ENCODE measurements at regions not wholly inside any gene's neighbourhood (a gene's known extent, or its start where the extent isn't known, plus 50 kb on each side); places are given as distances from the start of the nearest gene placed in this dataset.

- DNase-seq (ENCODE audit: low spot score) = no peak
Measured at GRCh38 chr17:36756695-36757094, 155.3 kb downstream of the MRM1 start.

- no peak for DNase-seq (ENCODE audit: low spot score)
Measured at GRCh38 chr17:36760425-36760824, 159.0 kb downstream of the MRM1 start.

- no peak for DNase-seq (ENCODE audit: low spot score)
Measured at GRCh38 chr17:36761203-36761950, 160.0 kb downstream of the MRM1 start.

- DNase-seq (ENCODE audit: low spot score) = no peak
Measured at GRCh38 chr17:36765436-36766043, 164.2 kb downstream of the MRM1 start.

- DNase-seq (ENCODE audit: low spot score) = no peak
Measured at GRCh38 chr17:36768394-36768793, 167.0 kb downstream of the MRM1 start.

GRCh38 chr17:36773039-36773438 is 164.2 kb upstream of the LHX1 start:
- DNase-seq (ENCODE audit: low spot score) = no peak

- no peak for DNase-seq (ENCODE audit: low spot score)
Measured at GRCh38 chr17:36777118-36777517, 160.2 kb upstream of the LHX1 start.

- no peak for DNase-seq (ENCODE audit: low spot score)
Measured at GRCh38 chr17:36778448-36778847, 158.8 kb upstream of the LHX1 start.

GRCh38 chr17:36779550-36779949 is 157.7 kb upstream of the LHX1 start:
- DNase-seq (ENCODE audit: low spot score) = no peak

- DNase-seq (ENCODE audit: low spot score) = no peak
Measured at GRCh38 chr17:36784633-36785032, 152.6 kb upstream of the LHX1 start.

- DNase-seq (ENCODE audit: low spot score) = no peak
Measured at GRCh38 chr17:36786867-36787266, 150.4 kb upstream of the LHX1 start.

- no peak for DNase-seq (ENCODE audit: low spot score)
Measured at GRCh38 chr17:36791150-36791941, 145.9 kb upstream of the LHX1 start.

GRCh38 chr17:36791942-36792475 is 145.3 kb upstream of the LHX1 start:
- DNase-seq (ENCODE audit: low spot score) = no peak

GRCh38 chr17:36792849-36793248 is 144.4 kb upstream of the LHX1 start:
- no peak for DNase-seq (ENCODE audit: low spot score)

GRCh38 chr17:36793976-36794375 is 143.3 kb upstream of the LHX1 start:
- no peak for DNase-seq (ENCODE audit: low spot score)

- DNase-seq (ENCODE audit: low spot score) = no peak
Measured at GRCh38 chr17:36807496-36808179, 129.6 kb upstream of the LHX1 start.

GRCh38 chr17:36808180-36808661 is 129.1 kb upstream of the LHX1 start:
- no peak for DNase-seq (ENCODE audit: low spot score)

- no peak for DNase-seq (ENCODE audit: low spot score)
Measured at GRCh38 chr17:36812762-36813161, 124.5 kb upstream of the LHX1 start.

- no peak for DNase-seq (ENCODE audit: low spot score)
Measured at GRCh38 chr17:36813357-36813756, 123.9 kb upstream of the LHX1 start.

- no peak for DNase-seq (ENCODE audit: low spot score)
Measured at GRCh38 chr17:36813957-36814563, 123.2 kb upstream of the LHX1 start.

GRCh38 chr17:36814958-36815357 is 122.3 kb upstream of the LHX1 start:
- no peak for DNase-seq (ENCODE audit: low spot score)
